Chondrocyte (in vitro differentiated cells): ENCODE measurements at regions not wholly inside any gene's neighbourhood (a gene's known extent, or its start where the extent isn't known, plus 50 kb on each side); places are given as distances from the start of the nearest gene placed in this dataset.

ENCODE experiments used
- DNase-seq: peaks from one replicate; pipeline ENCODE4 v3.0.0; 2021; ENCODE audit warnings: mixed read lengths, low spot score
- H3K27ac Mint-ChIP-seq: one replicate; pipeline ENCODE4 v1.8.0; 2021; ENCODE audit warnings: mild to moderate bottlenecking, moderate library complexity, mixed read lengths; ENCODE audit not compliant: unreplicated experiment
- H3K27me3 Mint-ChIP-seq: 2 replicates; pipeline ENCODE4 v1.8.0; 2021; ENCODE audit warnings: low read depth, mixed read lengths
- H3K36me3 Mint-ChIP-seq: 2 replicates; pipeline ENCODE4 v1.8.0; 2021; ENCODE audit warnings: low read depth, mixed read lengths
- H3K4me1 Mint-ChIP-seq: 2 replicates; pipeline ENCODE4 v1.8.0; 2021; ENCODE audit warnings: low read depth, mild to moderate bottlenecking, mixed read lengths
- H3K4me3 Mint-ChIP-seq: one replicate; pipeline ENCODE4 v1.8.0; 2021; ENCODE audit warnings: mild to moderate bottlenecking, moderate library complexity, mixed read lengths; ENCODE audit not compliant: unreplicated experiment
- H3K9me3 Mint-ChIP-seq: 2 replicates; pipeline ENCODE4 v1.8.0; 2021; ENCODE audit warnings: low read depth, mixed read lengths
- TF ChIP-seq, protein P1 (sequence below): fragments of 200-600 bp; sonication (generic); IDR thresholded peaks from 2 replicates; pipeline ENCODE4 v1.5.0; 2021; ENCODE audit warnings: antibody characterized with exemption, mild to moderate bottlenecking, moderate library complexity

DNA sequence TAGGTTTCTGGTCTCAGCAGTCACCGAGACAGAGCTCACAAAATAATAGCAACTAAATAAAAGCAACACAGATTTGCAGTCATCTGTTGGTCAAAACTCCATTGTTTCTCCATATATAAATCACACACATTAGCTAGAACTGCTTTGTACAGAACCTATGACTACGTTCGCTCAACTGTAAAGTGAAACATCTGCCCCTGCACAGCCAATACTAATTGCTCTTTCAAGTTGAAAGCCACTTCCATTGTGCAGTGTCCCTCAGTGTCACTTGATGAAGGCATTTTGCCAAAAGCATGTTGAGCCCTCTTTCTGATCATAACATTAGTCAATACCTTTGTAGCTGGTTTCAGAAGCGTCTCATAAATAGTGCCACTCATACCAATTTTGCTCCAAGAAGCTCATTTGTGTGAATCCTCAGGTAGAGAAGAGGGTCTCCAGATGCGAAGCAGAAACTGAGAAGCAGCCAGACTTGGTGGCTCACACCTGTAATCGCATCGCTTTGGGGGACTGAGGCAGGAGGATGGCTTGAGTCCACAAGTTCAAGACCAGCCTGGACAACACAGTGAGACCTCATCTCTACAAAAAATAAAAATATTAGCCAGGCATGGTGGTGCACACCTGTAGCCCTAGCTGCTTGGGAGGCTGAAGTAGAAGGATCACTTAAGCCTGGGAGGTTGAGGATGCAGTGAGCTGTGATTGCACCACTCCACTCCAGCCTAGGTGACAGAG lies 68.9 kb downstream of the PERP start:
- no peak overlapping the region for H3K4me3 Mint-ChIP-seq
- peaks cover 14% of the 10 kb centered on the region for H3K9me3 Mint-ChIP-seq
- no peaks in the 10 kb centered on the region for H3K27me3 Mint-ChIP-seq
- H3K36me3 Mint-ChIP-seq = peaks cover 2% of the 10 kb centered on the region
- DNase-seq = no peak
- TF ChIP-seq, protein P1, sequence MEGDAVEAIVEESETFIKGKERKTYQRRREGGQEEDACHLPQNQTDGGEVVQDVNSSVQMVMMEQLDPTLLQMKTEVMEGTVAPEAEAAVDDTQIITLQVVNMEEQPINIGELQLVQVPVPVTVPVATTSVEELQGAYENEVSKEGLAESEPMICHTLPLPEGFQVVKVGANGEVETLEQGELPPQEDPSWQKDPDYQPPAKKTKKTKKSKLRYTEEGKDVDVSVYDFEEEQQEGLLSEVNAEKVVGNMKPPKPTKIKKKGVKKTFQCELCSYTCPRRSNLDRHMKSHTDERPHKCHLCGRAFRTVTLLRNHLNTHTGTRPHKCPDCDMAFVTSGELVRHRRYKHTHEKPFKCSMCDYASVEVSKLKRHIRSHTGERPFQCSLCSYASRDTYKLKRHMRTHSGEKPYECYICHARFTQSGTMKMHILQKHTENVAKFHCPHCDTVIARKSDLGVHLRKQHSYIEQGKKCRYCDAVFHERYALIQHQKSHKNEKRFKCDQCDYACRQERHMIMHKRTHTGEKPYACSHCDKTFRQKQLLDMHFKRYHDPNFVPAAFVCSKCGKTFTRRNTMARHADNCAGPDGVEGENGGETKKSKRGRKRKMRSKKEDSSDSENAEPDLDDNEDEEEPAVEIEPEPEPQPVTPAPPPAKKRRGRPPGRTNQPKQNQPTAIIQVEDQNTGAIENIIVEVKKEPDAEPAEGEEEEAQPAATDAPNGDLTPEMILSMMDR = no peak
- H3K27ac Mint-ChIP-seq = no peak overlapping the region
- H3K4me1 Mint-ChIP-seq = no peaks in the 10 kb centered on the region
